NB4 (cell line): ENCODE measurements at regions not wholly inside any gene's neighbourhood (a gene's known extent, or its start where the extent isn't known, plus 50 kb on each side); places are given as distances from the start of the nearest gene placed in this dataset.

ENCODE experiments used
- CTCF ChIP-seq: IDR thresholded peaks from one replicate; pipeline ENCODE4 v1.5.1; 2012; ENCODE audit warnings: low read depth, low read length
- MYC ChIP-seq: IDR thresholded peaks from 2 replicates; pipeline ENCODE4 v1.6.1; 2011; ENCODE audit warnings: low read depth, low read length
- POLR2A ChIP-seq: IDR thresholded peaks from 2 replicates; pipeline ENCODE4 v1.6.1; 2011; ENCODE audit warnings: mild to moderate bottlenecking; ENCODE audit not compliant: insufficient read length; ENCODE audit errors: extremely low read depth
- TF ChIP-seq, protein P1 (sequence below): IDR thresholded peaks from 2 replicates; pipeline ENCODE4 v1.6.1; 2011; ENCODE audit warnings: low read depth, low read length

- TF ChIP-seq, protein P1, sequence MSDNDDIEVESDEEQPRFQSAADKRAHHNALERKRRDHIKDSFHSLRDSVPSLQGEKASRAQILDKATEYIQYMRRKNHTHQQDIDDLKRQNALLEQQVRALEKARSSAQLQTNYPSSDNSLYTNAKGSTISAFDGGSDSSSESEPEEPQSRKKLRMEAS = no peak
- TF ChIP-seq CTCF (no peak), POLR2A (no peak), MYC (no peak)
Measured at GRCh38 chr5:17944046-17944445, 309.8 kb downstream of the TAF11L14 start.
